ENCODE measurements at regions not wholly inside any gene's neighbourhood (a gene's known extent, or its start where the extent isn't known, plus 50 kb on each side); places are given as distances from the start of the nearest gene placed in this dataset.

DNA sequence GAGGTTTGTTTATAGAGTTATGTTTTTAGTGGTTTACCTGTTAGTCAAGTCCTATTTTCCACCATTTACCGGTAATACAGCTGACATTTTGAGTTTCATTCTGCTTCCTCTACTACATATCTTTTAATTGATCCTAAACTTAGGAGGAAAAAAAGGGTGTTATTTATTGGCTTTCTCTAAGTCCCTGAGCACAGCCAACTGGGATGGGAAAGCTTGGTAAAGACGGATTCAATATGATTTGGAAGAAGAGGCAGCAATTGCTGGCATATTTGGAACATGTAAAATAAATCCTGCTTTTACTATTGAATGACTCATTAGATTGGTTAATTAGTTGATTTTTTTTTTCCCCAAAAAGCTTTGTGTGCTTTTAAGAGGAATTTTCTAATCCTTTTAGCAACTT is 475.7 kb downstream of the PRKD1 start:
- TF ChIP-seq POLR2AphosphoS5 (IDR thresholded peaks at IDR 0.05) (no peak), POLR2A (IDR thresholded peaks at IDR 0.05; ENCODE audit: low read depth) (no peak), EP300 (IDR thresholded peaks at IDR 0.05) (no peak)
- TF ChIP-seq, protein P1, sequence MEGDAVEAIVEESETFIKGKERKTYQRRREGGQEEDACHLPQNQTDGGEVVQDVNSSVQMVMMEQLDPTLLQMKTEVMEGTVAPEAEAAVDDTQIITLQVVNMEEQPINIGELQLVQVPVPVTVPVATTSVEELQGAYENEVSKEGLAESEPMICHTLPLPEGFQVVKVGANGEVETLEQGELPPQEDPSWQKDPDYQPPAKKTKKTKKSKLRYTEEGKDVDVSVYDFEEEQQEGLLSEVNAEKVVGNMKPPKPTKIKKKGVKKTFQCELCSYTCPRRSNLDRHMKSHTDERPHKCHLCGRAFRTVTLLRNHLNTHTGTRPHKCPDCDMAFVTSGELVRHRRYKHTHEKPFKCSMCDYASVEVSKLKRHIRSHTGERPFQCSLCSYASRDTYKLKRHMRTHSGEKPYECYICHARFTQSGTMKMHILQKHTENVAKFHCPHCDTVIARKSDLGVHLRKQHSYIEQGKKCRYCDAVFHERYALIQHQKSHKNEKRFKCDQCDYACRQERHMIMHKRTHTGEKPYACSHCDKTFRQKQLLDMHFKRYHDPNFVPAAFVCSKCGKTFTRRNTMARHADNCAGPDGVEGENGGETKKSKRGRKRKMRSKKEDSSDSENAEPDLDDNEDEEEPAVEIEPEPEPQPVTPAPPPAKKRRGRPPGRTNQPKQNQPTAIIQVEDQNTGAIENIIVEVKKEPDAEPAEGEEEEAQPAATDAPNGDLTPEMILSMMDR (IDR thresholded peaks at IDR 0.05): no peak
